GM21515 (cell line): ENCODE measurements at regions not wholly inside any gene's neighbourhood (a gene's known extent, or its start where the extent isn't known, plus 50 kb on each side); places are given as distances from the start of the nearest gene placed in this dataset.

Source experiments
- ATAC-seq: cut with Tn5 transposase; IDR thresholded peaks from one replicate; pipeline ENCODE4 v1.9.1; 2021; ENCODE audit not compliant: unreplicated experiment

DNA sequence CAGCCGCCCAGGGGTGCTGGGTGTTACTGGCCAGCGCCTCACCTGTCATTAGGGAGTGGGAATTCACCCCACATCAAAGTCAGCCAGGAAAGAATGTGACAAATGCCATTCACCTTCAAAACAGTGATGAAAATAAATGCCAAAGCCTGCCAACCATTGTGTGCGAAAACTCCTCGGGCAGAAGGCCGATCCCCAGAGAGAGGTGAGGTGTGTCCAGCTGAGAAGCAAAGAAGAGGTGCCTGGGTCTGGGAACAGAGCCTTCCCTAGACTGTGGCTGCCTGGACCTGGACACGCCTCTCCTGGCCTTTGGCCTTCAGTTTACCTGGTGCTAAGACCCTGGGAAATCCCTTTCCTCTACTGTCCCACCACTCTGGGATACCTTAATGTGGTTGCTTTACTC is 142.7 kb downstream of the CYP26B1 start:
- no peak for ATAC-seq

DNA sequence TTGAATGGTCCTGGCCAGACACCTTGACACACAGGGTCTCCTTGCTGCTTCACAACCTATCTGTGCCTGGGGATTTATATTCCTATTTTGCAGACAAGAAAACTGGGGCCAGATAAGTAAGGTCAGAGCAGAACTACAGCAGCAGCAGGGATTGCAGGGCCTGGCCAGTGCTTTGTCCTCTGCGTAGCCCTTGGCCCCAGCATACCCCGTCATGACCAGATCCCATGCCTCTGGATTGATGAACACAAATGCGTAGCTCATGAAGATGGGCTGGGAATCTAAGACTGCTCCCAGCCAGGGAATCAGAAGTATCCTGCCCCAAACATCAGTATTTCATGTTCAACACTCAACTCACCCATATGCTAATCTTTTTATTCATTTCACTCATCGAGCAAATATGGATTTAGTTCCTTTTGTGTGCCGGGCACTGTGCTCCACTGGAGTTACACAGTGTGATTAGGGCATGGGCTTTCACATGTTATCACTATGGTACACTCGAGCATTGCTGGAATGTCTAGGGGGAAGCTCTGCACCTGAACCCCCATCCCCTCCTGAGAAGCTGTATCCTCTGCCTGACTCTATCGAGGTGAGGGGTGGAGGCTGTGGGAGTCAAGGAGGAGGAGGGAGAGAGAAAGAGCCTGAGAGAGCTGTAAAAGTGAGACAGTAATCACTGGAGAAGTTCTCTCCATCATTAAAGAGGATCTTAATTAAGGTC is 143.3 kb downstream of the CYP26B1 start:
- ATAC-seq: no peak

GRCh38 chr2:72003796-72004195 is 143.9 kb downstream of the CYP26B1 start:
- ATAC-seq: no peak

GRCh38 chr2:72003124-72003523 is 144.5 kb downstream of the CYP26B1 start:
- no peak for ATAC-seq

DNA sequence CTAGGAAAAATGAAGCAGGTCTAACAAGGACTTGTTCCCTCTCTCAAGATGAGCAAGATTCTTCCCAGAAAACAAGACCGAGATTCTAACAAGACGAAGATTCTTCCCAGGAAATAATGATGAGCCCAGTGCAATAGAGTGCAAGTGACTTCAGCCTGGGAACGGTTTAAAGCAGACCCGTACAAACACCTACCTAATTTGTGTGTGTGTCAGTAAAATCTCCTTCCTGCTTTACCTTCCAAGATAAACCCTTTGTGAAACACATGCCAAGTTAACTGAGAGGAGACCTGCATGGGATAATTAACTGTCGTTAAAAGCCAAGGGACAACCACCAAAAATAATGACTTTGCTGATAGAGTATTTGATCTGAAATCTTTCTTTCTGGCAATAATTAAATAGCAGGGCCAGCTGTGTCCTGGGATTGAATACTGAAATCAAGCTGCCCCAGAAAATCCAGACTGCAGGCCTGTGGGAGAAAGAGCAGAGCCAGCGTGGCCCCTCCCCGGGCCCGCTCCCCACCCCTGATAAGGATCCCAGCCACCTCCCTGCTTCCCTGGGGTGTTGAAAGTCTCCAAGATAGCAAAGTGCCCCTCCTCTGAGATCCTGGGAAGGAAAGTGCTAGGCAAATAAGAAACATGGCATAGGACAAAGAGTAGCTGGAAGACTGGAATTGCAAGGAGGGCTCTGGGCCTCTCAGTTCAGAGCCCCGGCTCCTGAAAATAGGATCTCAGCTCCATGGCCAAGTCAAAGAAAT is 145.5 kb downstream of the CYP26B1 start:
- no peak for ATAC-seq

- ATAC-seq: no peak
Measured at GRCh38 chr2:72000110-72000509, 147.6 kb downstream of the CYP26B1 start.

DNA sequence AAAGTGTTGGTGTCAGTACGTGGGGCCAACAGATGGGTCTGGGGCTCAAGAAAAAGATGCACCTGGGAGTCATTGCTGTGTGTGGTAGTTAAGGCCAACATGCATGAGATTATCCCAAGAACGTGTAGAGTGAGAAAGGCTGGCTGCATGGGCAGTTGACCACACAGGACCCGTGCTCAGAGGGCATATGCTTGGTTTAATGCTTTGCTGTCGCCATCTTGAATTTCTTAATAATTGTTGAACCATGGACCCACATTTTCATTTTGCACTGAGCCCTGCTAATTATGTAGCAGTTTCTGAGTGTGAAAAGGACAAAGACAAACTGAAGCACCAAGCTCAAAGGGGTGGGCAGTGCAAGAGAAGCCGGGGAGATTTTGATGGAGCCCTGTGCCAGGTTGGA is 148.1 kb downstream of the CYP26B1 start:
- ATAC-seq: no peak

- ATAC-seq: no peak
Measured at GRCh38 chr2:71997843-71998242, 149.8 kb downstream of the CYP26B1 start.

GRCh38 chr2:71995067-71995665 is 152.5 kb downstream of the CYP26B1 start:
- ATAC-seq: no peak

GRCh38 chr2:71992036-71992435 is 155.6 kb downstream of the CYP26B1 start:
- ATAC-seq: no peak

DNA sequence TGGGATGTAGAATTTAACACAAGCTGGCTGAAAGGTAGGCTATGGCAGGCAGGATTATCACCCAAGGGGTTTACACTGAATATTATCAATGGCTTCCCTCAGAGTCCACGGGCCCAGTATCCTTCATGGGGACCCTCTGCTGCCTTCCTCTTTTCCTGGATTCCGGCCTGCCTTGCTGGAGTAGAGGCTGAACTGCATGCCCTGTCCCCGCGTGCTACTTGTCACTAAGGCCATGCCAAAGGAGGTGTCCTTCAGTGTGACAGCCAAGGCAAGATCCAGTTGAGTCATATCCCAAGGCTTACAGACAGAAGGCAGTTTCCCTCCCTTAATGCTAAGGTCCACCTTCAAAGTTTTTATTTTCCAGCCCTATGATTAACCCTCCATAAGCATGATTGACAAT is 156.3 kb downstream of the CYP26B1 start:
- no peak for ATAC-seq

GRCh38 chr2:71990826-71991225 is 156.8 kb downstream of the CYP26B1 start:
- no peak for ATAC-seq

DNA sequence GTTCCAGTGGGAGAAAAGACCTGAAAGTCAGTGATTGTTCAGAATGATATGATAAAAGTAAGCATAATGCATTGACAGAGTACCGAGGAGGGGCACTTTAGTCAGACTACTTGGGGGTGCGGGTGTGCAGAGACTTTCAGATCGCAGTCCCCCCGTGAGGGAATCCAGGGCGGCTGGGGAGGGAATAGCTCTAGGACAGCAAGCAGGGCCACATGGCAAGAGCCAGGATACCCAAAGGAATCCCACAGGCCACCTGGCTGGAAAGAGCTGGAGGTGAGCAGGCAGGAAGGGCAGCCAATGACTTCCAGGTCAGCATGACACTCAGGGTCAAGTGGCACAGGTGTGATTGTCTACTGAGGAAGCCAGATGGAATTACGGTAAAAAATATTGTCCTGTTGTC is 157.5 kb downstream of the CYP26B1 start:
- ATAC-seq: no peak

- ATAC-seq: no peak
Measured at GRCh38 chr2:71989671-71990070, 158.0 kb downstream of the CYP26B1 start.

GRCh38 chr2:71988170-71988569 is 159.5 kb downstream of the CYP26B1 start:
- ATAC-seq: no peak

GRCh38 chr2:71976685-71977084 is 171.0 kb downstream of the CYP26B1 start:
- ATAC-seq: no peak

DNA sequence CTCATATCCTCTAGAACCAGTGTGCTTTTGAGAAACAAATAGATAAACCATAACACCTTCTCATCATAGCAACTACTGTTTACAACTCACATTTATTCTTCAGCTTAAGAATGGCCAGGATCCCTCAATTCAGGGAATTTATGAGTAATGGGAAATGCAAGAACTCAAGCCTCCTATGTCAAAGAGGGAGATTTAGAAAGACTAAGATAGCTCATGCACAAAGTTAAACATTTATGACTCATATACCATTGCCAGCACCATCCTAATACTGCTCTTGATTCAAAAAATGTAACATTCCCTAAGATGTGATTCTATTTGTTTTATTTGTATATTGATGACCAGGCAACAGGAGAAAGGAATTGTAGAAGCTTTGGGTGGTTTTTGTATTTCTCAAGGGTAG is 172.8 kb downstream of the CYP26B1 start:
- ATAC-seq: no peak

- no peak for ATAC-seq
Measured at GRCh38 chr2:71971493-71971892, 176.2 kb downstream of the CYP26B1 start.

GRCh38 chr2:71965530-71965929 is 182.1 kb downstream of the CYP26B1 start:
- ATAC-seq: no peak

GRCh38 chr2:71962911-71963694 is 184.6 kb downstream of the CYP26B1 start:
- ATAC-seq: no peak

DNA sequence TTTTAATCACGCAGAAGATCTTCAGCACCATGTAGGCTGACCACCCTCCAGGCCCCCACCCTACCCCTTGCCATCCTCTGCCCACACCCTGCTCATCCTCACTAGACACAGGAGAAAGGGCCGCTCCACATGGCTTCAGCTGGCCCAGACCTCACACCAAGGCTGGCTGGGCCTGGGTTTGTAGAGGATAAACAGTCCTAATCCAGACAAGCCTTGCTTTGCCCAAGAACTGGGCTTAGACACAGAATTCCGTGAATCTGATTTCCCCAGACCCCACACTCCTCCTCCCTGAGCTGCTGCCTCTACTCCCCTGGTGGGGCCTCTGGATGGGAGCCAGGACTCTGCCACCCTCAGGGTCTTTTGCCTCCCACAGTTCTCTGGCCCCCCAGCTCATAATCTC is 185.3 kb downstream of the CYP26B1 start:
- ATAC-seq: no peak
